GM19240 (cell line): ENCODE measurements at regions not wholly inside any gene's neighbourhood (a gene's known extent, or its start where the extent isn't known, plus 50 kb on each side); places are given as distances from the start of the nearest gene placed in this dataset.

Experiments used
- DNase-seq: peaks from one replicate; pipeline ENCODE4 v3.0.0; 2011; ENCODE audit warnings: low spot score; ENCODE audit not compliant: insufficient read length

- DNase-seq: no peak
These were observed 108.4 kb downstream of the LSM3 start for GRCh38 chr3:14286887-14287500.

- no peak for DNase-seq
These were observed 109.7 kb downstream of the LSM3 start for GRCh38 chr3:14288177-14288788.

- DNase-seq: no peak
These were observed 110.3 kb downstream of the LSM3 start for GRCh38 chr3:14288833-14289451.

- no peak for DNase-seq
These were observed 111.2 kb downstream of the LSM3 start for GRCh38 chr3:14289590-14290461.

- no peak for DNase-seq
These were observed 111.6 kb upstream of the SLC6A6 start for GRCh38 chr3:14290631-14291385.

GRCh38 chr3:14295037-14295436, 107.4 kb upstream of the SLC6A6 start:
- no peak for DNase-seq

- no peak for DNase-seq
These were observed 106.6 kb upstream of the SLC6A6 start for GRCh38 chr3:14295801-14296200.

GRCh38 chr3:14297305-14297704, 105.1 kb upstream of the SLC6A6 start:
- DNase-seq: no peak

GRCh38 chr3:14297784-14298236, 104.6 kb upstream of the SLC6A6 start:
- DNase-seq: no peak

GRCh38 chr3:14298442-14298841, 104.0 kb upstream of the SLC6A6 start:
- DNase-seq: no peak

- no peak for DNase-seq
These were observed 103.3 kb upstream of the SLC6A6 start for GRCh38 chr3:14298991-14299555.

- peak; percentile 21 for DNase-seq
These were observed 102.6 kb upstream of the SLC6A6 start for GRCh38 chr3:14299767-14300166.

GRCh38 chr3:14300721-14301399, 101.5 kb upstream of the SLC6A6 start:
- no peak for DNase-seq

- DNase-seq: no peak
These were observed 100.8 kb upstream of the SLC6A6 start for GRCh38 chr3:14301558-14301957.

- DNase-seq: no peak
These were observed 98.9 kb upstream of the SLC6A6 start for GRCh38 chr3:14303336-14304100.

- DNase-seq: no peak
These were observed 98.0 kb upstream of the SLC6A6 start for GRCh38 chr3:14304101-14305045.

GRCh38 chr3:14305324-14305723, 97.1 kb upstream of the SLC6A6 start:
- no peak for DNase-seq

- DNase-seq: no peak
These were observed 96.3 kb upstream of the SLC6A6 start for GRCh38 chr3:14306142-14306541.
